GM21381 (cell line): ENCODE measurements at regions not wholly inside any gene's neighbourhood (a gene's known extent, or its start where the extent isn't known, plus 50 kb on each side); places are given as distances from the start of the nearest gene placed in this dataset.

ENCODE experiments used
- ATAC-seq: cut with Tn5 transposase; IDR thresholded peaks from one replicate; pipeline ENCODE4 v1.9.1; 2021; ENCODE audit warnings: mild to moderate bottlenecking, moderate library complexity; ENCODE audit not compliant: unreplicated experiment

GRCh38 chr3:18740631-18741583 is 315.8 kb upstream of the SATB1 start:
- peak; percentile 90 for ATAC-seq

GRCh38 chr3:18739099-18739433 is 313.9 kb upstream of the SATB1 start:
- peak; percentile 25 for ATAC-seq

- ATAC-seq: no peak
Measured at GRCh38 chr3:18738393-18739098, 313.4 kb upstream of the SATB1 start.

- ATAC-seq: no peak
Measured at GRCh38 chr3:18735005-18735404, 309.9 kb upstream of the SATB1 start.

GRCh38 chr3:18734309-18734708 is 309.2 kb upstream of the SATB1 start:
- ATAC-seq: no peak

GRCh38 chr3:18732474-18732873 is 307.3 kb upstream of the SATB1 start:
- no peak for ATAC-seq

- ATAC-seq: no peak
Measured at GRCh38 chr3:18730491-18730890, 305.4 kb upstream of the SATB1 start.

GRCh38 chr3:18729671-18730070 is 304.5 kb upstream of the SATB1 start:
- no peak for ATAC-seq

GRCh38 chr3:18725668-18726407 is 300.7 kb upstream of the SATB1 start:
- no peak for ATAC-seq

- ATAC-seq: no peak
Measured at GRCh38 chr3:18724456-18724855, 299.3 kb upstream of the SATB1 start.

- no peak for ATAC-seq
Measured at GRCh38 chr3:18723206-18723810, 298.2 kb upstream of the SATB1 start.

GRCh38 chr3:18720543-18720942 is 295.4 kb upstream of the SATB1 start:
- ATAC-seq: no peak

GRCh38 chr3:18717598-18717997 is 292.5 kb upstream of the SATB1 start:
- no peak for ATAC-seq

- no peak for ATAC-seq
Measured at GRCh38 chr3:18716821-18717220, 291.7 kb upstream of the SATB1 start.

- no peak for ATAC-seq
Measured at GRCh38 chr3:18716101-18716500, 291.0 kb upstream of the SATB1 start.

GRCh38 chr3:18715208-18715607 is 290.1 kb upstream of the SATB1 start:
- no peak for ATAC-seq

- ATAC-seq: no peak
Measured at GRCh38 chr3:18713577-18713951, 288.4 kb upstream of the SATB1 start.

- no peak for ATAC-seq
Measured at GRCh38 chr3:18712713-18713576, 287.8 kb upstream of the SATB1 start.

GRCh38 chr3:18704326-18704725 is 279.2 kb upstream of the SATB1 start:
- ATAC-seq: no peak

- ATAC-seq: no peak
Measured at GRCh38 chr3:18703798-18704197, 278.7 kb upstream of the SATB1 start.
